Tibial nerve (tissue), 4 donors: ENCODE measurements at regions not wholly inside any gene's neighbourhood (a gene's known extent, or its start where the extent isn't known, plus 50 kb on each side); places are given as distances from the start of the nearest gene placed in this dataset.

Source experiments
- CTCF ChIP-seq, 5 experiments: fragments of 200-600 bp in 3 of 5; fragments of 450-650 bp in 2 of 5; sonication (generic) in 3 of 5; IDR thresholded peaks; one replicate each; pipeline ENCODE4 v1.5.1; 2016 to 2019; ENCODE audit warnings: antibody characterized with exemption in 5 of 5, mild to moderate bottlenecking in 3 of 5, moderate library complexity in 2 of 5
- EP300 ChIP-seq, 2 donors: sonication (generic); formaldehyde crosslinking; IDR thresholded peaks; one replicate each; pipeline ENCODE4 v1.6.1; 2017; ENCODE audit warnings: antibody characterized with exemption in 2 of 2, mild to moderate bottlenecking in 1 of 2
- POLR2A ChIP-seq, 2 donors: fragments of 450-650 bp; IDR thresholded peaks; one replicate each; pipeline ENCODE4 v1.6.1; 2017; ENCODE audit warnings: antibody characterized with exemption in 2 of 2, mild to moderate bottlenecking in 2 of 2, moderate library complexity in 2 of 2

- TF ChIP-seq POLR2A (IDR thresholded peaks at IDR 0.05), result no peak
- no peak for TF ChIP-seq CTCF (IDR thresholded peaks at IDR 0.05)
- no peak for TF ChIP-seq EP300 (IDR thresholded peaks at IDR 0.05)
These were observed 907.7 kb downstream of the TMEM182 start for GRCh38 chr2:103669531-103669930.
